GM10266 (cell line): ENCODE measurements at regions not wholly inside any gene's neighbourhood (a gene's known extent, or its start where the extent isn't known, plus 50 kb on each side); places are given as distances from the start of the nearest gene placed in this dataset.

Experiments used
- DNase-seq: peaks from one replicate; pipeline ENCODE4 v3.0.0; 2012; ENCODE audit errors: extremely low spot score
- TF ChIP-seq, protein P1 (sequence below): IDR thresholded peaks from 2 replicates; pipeline ENCODE4 v1.5.1; 2012; ENCODE audit warnings: mild to moderate bottlenecking, low read depth; ENCODE audit not compliant: control insufficient read depth, insufficient read depth; ENCODE audit errors: missing control alignments

DNA sequence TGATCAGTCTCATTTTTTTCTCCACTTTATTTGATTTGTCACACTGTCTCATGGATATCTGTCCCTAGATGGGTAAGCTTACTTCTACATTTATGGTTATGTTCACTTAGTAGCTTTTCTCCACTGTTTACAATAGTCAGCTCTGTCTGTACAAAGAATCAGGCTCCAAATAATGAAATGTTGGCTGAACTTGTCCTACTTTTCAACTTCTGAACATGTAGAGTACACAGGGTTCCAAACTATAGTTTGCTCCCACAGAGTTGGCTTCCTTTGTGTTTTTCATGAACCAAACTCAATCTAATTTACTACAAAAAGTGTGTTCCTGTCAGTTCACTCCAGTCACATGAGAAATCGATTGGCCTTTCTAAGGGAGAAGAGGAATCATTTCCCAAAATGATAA is 175.0 kb downstream of the CCDC71L start:
- DNase-seq: no peak
- TF ChIP-seq, protein P1, sequence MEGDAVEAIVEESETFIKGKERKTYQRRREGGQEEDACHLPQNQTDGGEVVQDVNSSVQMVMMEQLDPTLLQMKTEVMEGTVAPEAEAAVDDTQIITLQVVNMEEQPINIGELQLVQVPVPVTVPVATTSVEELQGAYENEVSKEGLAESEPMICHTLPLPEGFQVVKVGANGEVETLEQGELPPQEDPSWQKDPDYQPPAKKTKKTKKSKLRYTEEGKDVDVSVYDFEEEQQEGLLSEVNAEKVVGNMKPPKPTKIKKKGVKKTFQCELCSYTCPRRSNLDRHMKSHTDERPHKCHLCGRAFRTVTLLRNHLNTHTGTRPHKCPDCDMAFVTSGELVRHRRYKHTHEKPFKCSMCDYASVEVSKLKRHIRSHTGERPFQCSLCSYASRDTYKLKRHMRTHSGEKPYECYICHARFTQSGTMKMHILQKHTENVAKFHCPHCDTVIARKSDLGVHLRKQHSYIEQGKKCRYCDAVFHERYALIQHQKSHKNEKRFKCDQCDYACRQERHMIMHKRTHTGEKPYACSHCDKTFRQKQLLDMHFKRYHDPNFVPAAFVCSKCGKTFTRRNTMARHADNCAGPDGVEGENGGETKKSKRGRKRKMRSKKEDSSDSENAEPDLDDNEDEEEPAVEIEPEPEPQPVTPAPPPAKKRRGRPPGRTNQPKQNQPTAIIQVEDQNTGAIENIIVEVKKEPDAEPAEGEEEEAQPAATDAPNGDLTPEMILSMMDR: no peak

DNA sequence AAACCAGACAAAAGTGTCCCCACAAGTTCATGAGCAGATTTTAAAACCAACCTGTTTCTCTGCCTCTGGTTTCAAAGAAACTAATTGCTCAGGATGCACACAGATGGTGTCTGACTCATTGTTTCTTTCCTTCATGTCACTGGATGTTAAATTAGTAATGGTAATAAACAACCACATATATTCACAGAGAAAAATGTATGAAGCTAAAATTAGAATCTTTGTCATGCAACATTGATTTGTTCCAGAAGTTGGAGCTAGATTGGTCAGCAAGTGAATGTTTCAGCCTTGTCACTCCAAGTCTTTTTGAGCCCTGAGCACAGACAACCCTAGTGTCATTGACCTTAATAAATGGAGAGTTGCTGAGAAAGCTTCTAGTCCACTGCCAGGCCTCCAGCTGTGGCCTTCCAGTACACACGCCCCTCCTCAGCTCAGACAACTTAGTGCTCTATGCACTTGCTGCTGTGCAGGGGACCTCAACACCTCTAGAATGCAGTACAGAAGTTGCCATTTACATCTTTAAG is 175.9 kb downstream of the CCDC71L start:
- TF ChIP-seq, protein P1: no peak
- peak; percentile 34 for DNase-seq

- TF ChIP-seq, protein P1: no peak
- no peak for DNase-seq
These were observed 176.4 kb downstream of the CCDC71L start for GRCh38 chr7:106484562-106484961.

GRCh38 chr7:106482091-106482490 is 178.9 kb downstream of the CCDC71L start:
- no peak for DNase-seq
- TF ChIP-seq, protein P1: no peak

- DNase-seq: no peak
- TF ChIP-seq, protein P1: no peak
These were observed 180.3 kb downstream of the CCDC71L start for GRCh38 chr7:106480616-106481031.

- TF ChIP-seq, protein P1: no peak
- DNase-seq: peak; percentile 32
These were observed 180.8 kb downstream of the CCDC71L start for GRCh38 chr7:106480161-106480579.

GRCh38 chr7:106476751-106477150 is 184.2 kb downstream of the CCDC71L start:
- TF ChIP-seq, protein P1: no peak
- no peak for DNase-seq
